ENCODE measurements at regions not wholly inside any gene's neighbourhood (a gene's known extent, or its start where the extent isn't known, plus 50 kb on each side); places are given as distances from the start of the nearest gene placed in this dataset.
A peak's percentile ranks its signal among the peaks of the same experiment; 100 is the strongest.

DNA sequence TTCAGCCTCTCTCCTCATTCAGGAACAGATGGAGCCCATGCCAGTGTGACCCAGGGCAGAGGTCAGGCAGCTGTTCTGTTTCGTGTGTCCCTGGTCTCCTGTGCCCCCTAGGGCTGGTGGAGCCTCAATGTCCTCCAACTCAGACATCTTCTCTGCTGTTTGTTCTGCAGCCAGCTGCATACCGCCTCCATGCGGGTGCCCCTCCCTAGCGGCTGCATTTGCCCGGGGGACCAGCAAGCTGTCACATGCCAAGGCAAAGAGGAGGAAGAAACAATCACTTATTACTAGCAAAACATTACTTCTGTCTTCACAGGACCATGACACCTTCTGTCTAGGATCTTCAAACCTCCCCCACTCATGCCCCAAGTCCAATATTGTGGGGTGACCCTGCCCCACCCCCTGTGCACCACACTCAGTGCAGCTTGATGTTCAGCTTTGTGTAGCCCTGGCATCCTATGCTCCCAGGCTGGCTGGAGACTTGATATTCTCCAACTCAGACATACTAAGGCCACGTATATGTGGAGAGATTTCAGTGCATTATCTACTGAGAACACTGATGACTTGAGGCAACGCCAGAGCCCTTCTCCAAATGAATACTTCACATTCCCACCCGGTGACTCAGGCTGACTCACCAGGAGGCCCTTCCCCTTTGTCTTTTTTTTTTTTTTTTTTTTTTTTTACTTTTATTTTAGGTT is 188.9 kb downstream of the SKIDA1 start:
- H3K36me3 Mint-ChIP-seq, result no peaks in the 10 kb centered on the region
- H3K27me3 Mint-ChIP-seq (ENCODE audit: low read depth), result no peaks in the 10 kb centered on the region
- DNase-seq (ENCODE audit: low spot score in 2 of 2, unreplicated experiment in 2 of 2), result peak in 1 of 2 experiments; percentile 27
- TF ChIP-seq, protein P1, sequence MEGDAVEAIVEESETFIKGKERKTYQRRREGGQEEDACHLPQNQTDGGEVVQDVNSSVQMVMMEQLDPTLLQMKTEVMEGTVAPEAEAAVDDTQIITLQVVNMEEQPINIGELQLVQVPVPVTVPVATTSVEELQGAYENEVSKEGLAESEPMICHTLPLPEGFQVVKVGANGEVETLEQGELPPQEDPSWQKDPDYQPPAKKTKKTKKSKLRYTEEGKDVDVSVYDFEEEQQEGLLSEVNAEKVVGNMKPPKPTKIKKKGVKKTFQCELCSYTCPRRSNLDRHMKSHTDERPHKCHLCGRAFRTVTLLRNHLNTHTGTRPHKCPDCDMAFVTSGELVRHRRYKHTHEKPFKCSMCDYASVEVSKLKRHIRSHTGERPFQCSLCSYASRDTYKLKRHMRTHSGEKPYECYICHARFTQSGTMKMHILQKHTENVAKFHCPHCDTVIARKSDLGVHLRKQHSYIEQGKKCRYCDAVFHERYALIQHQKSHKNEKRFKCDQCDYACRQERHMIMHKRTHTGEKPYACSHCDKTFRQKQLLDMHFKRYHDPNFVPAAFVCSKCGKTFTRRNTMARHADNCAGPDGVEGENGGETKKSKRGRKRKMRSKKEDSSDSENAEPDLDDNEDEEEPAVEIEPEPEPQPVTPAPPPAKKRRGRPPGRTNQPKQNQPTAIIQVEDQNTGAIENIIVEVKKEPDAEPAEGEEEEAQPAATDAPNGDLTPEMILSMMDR (IDR thresholded peaks at IDR 0.05; ENCODE audit: unreplicated experiment), result no peak
- peak overlapping the region; percentile 98 for H3K27ac Mint-ChIP-seq
- H3K4me3 Mint-ChIP-seq, result no peak overlapping the region
- H3K4me1 Mint-ChIP-seq, result peaks cover 18% of the 10 kb centered on the region
- peaks cover 3% of the 10 kb centered on the region for H3K9me3 Mint-ChIP-seq

DNA sequence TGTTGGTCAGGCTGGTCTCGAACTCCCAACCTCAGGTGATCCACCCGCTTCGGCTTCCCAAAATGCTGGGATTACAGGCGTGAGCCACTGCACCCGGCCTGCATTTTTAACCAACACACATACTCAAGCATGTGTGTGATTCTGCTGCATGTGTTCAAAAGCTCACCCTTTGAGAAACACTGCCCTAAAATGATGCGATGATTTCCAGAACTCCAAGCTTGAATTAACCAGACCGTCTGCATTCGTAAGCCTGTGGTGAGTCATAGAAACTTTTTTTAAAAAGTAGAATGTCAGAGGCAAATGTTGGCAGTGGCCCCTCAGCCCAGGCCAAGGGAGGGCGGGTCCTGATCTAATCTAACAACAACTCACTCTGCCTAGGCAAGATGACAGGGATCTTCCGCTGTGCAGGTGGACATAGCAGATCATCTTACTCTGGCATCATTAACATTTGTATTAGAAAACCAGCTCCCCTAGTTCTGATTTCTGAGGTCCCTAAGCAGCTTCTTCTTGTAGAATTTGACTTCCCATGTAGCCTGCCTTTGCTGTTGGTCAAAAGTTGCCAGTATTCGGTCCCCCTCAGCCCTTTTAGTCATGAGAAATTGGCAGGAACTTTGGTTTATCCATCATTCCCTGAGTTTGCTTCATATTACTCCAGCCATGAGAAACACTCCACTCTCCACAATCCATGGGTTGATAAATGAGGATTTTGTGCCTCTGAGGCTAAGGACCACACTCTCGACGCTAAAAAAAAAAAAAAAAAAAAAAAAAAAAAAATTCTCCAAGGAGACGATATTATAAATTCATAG is 190.4 kb downstream of the SKIDA1 start:
- H3K27ac Mint-ChIP-seq, result peak overlapping the region; percentile 89
- no peaks in the 10 kb centered on the region for H3K27me3 Mint-ChIP-seq (ENCODE audit: low read depth)
- H3K4me1 Mint-ChIP-seq, result peaks cover 21% of the 10 kb centered on the region
- no peaks in the 10 kb centered on the region for H3K36me3 Mint-ChIP-seq
- no peak overlapping the region for H3K4me3 Mint-ChIP-seq
- no peak for DNase-seq (ENCODE audit: low spot score in 2 of 2, unreplicated experiment in 2 of 2)
- TF ChIP-seq, protein P1 (IDR thresholded peaks at IDR 0.05; ENCODE audit: unreplicated experiment), result no peak
- H3K9me3 Mint-ChIP-seq, result peaks cover 3% of the 10 kb centered on the region

DNA sequence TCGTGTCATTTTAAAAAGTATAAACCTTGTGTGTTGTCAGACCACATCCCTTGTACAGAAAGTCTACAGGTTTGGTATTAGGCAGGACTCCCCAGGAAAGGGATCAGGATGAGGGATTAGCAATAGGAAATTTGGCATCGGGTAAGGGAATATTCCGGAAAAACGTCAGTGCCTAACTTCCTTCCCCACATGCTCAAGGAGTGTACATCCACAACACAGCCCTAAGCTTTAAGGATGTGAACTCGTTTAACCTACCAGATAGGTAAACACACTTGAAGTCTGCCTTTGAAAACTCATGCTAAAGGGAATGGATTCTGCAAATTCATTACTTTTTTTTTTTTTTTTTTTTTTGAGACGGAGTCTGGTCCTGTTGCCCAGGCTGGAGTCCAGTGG is 194.9 kb downstream of the SKIDA1 start:
- Mint-ChIP-seq H3K27me3 (ENCODE audit: low read depth) (no peaks in the 10 kb centered on the region), H3K36me3 (no peaks in the 10 kb centered on the region), H3K4me3 (no peak overlapping the region), H3K27ac (peak overlapping the region; percentile 73), H3K9me3 (no peaks in the 10 kb centered on the region), H3K4me1 (peaks cover 26% of the 10 kb centered on the region)
- TF ChIP-seq, protein P1 (IDR thresholded peaks at IDR 0.05; ENCODE audit: unreplicated experiment), result no peak
- DNase-seq (ENCODE audit: low spot score in 2 of 2, unreplicated experiment in 2 of 2), result no peak

DNA sequence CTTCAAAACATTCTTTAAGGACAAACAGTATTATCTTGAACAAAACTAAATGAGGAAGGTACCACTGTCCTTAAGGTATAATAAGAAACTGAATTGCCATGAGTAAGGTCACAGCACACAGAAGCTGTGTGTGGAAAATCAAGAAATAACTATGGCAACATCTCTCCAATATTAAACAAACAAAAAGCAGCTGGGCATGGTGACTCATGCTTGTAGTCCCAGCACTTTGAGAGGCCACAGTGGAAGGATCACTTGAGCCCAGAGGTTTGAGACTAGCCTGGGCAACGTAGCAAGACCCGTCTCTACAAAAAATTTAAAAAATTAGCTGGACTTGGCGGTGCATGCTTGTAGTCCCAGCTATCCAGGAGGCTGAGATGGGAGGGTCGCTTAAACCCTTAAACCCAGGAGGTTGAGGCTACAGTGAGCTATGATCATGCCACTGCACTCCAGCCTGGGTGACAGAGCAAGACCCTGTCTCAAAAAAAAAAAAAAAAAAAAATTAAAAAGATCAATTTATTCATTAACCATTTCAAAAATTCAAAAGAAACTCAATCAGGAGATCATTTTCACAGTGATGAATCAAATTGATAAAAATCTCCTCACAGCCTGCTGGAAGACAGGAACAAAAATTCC is 195.4 kb downstream of the SKIDA1 start:
- no peaks in the 10 kb centered on the region for H3K36me3 Mint-ChIP-seq
- H3K27ac Mint-ChIP-seq, result peak overlapping the region; percentile 73
- no peak overlapping the region for H3K4me3 Mint-ChIP-seq
- TF ChIP-seq, protein P1 (IDR thresholded peaks at IDR 0.05; ENCODE audit: unreplicated experiment), result no peak
- H3K4me1 Mint-ChIP-seq, result peaks cover 22% of the 10 kb centered on the region
- DNase-seq (ENCODE audit: low spot score in 2 of 2, unreplicated experiment in 2 of 2), result no peak
- H3K9me3 Mint-ChIP-seq, result no peaks in the 10 kb centered on the region
- H3K27me3 Mint-ChIP-seq (ENCODE audit: low read depth), result no peaks in the 10 kb centered on the region

DNA sequence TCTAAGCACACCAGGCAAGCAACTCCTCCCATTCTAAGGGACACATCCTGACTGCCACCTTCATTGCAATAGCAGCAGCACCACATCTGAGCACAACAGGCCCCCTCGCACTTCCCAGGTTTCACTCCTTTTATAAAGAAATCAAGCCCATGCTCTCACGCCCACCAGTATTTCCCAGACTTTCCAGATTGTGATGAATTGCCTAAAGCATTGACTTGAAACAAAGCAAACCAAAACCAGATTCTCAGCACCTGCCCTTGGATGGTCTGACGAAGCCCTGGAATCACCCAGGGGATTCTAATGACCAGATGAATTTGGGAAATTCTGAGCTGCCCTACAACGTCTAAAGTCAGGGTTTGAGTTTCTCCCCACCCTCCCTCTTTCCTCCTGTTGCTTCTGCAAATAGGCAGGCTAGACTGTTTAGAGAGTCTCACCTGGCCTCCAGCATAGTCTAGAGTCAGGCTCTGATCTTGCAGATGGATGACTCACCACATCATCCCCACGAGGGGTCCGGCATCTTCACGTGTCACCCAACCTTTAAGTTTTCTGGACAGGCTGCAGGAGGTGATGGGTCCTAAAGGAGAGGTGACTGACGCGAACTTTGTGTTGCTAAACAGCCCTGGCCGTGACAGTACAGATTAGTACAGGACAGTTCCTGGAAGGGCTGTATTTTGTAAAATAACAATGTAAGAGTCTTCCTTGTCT is 198.0 kb downstream of the SKIDA1 start:
- Mint-ChIP-seq H3K27ac (peak overlapping the region; percentile 55), H3K4me3 (no peak overlapping the region), H3K9me3 (no peaks in the 10 kb centered on the region), H3K36me3 (no peaks in the 10 kb centered on the region), H3K4me1 (peaks cover 18% of the 10 kb centered on the region), H3K27me3 (ENCODE audit: low read depth) (no peaks in the 10 kb centered on the region)
- no peak for DNase-seq (ENCODE audit: low spot score in 2 of 2, unreplicated experiment in 2 of 2)
- TF ChIP-seq, protein P1 (IDR thresholded peaks at IDR 0.05; ENCODE audit: unreplicated experiment), result no peak
